ENCODE measurements at regions not wholly inside any gene's neighbourhood (a gene's known extent, or its start where the extent isn't known, plus 50 kb on each side); places are given as distances from the start of the nearest gene placed in this dataset.

GRCh38 chr18:41265047-41265446 is 690.0 kb upstream of the PIK3C3 start:
- DNase-seq (ENCODE audit: low read depth, low spot score), result no peak

DNA sequence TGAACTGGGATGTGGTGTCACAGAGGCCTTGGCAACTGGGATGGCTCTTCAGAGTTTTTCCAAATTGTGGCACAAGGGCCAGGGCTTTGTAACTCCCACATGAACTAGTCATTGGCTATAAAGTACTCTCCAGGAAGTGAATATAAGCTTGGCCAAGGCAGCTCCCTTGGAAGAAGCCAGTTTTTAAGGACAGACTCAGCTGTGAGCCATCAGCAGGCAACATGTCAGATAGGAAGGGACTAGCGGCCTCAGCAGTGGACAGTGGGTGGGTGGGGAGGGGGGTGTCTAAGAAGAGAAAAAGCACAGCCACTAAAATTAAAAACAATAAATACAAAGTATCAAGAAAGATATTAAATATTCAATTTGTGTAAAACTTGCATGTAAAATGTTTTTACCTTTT is 691.1 kb upstream of the PIK3C3 start:
- no peak for DNase-seq (ENCODE audit: low read depth, low spot score)

GRCh38 chr18:41262688-41263087 is 692.3 kb upstream of the PIK3C3 start:
- DNase-seq (ENCODE audit: low read depth, low spot score), result no peak

- DNase-seq (ENCODE audit: low read depth, low spot score), result no peak
Observed at GRCh38 chr18:41244591-41245037, 710.4 kb upstream of the PIK3C3 start.

- DNase-seq (ENCODE audit: low read depth, low spot score), result no peak
Observed at GRCh38 chr18:41237317-41237716, 717.7 kb upstream of the PIK3C3 start.

DNA sequence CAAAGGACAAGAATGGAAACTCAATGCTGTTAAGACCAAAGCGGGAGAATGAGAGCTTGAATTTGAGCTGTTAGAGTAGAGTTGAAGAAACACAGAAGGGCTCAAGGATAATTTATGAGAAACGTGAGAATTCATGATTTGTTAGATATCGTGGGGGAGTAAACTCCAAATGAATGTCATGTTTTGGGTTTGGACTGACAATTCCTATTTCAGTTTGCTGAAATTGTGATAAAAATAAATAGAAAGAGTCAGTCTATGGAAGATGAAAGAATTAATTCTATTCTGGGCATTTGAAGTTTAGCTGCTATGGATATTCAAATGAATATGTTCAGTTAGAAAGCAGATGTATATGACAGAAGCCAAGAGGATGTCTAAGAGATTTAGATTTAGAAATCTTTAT is 723.4 kb upstream of the PIK3C3 start:
- DNase-seq (ENCODE audit: low read depth, low spot score), result no peak

GRCh38 chr18:41227993-41228392 is 727.0 kb upstream of the PIK3C3 start:
- no peak for DNase-seq (ENCODE audit: low read depth, low spot score)

- DNase-seq (ENCODE audit: low read depth, low spot score), result no peak
Observed at GRCh38 chr18:41226911-41227310, 728.1 kb upstream of the PIK3C3 start.

GRCh38 chr18:41226186-41226585 is 728.8 kb upstream of the PIK3C3 start:
- DNase-seq (ENCODE audit: low read depth, low spot score), result no peak

DNA sequence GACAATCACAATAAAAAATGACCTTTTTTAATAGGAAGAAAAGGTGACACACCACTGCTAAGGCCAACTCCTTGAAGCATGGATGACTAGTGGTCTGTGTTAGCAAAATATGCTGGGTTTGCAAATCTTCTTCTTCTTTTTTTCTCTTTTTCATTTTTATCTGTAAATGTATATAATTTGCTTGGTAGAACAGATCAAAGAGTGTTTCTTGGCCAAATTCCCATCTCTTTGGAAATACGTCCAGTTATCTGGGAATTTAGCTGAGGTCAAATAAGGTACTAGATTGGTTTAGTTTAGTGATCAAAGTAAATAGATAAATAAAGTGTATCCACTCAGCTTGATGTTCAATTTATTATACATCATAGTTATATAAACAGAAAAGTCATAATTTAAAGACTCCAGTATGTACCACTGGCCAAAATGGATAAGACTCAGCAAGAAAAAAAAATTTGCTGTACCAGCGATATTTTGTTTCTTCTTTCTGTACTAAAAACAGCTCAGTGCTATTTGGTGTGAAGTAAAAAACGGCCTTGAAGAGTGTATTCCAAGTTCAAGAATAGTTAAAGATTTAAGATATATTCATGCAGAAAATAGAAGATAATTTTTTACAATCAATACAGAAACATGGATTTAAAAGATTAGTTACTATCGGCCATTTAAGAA is 738.6 kb upstream of the PIK3C3 start:
- no peak for DNase-seq (ENCODE audit: low read depth, low spot score)

DNA sequence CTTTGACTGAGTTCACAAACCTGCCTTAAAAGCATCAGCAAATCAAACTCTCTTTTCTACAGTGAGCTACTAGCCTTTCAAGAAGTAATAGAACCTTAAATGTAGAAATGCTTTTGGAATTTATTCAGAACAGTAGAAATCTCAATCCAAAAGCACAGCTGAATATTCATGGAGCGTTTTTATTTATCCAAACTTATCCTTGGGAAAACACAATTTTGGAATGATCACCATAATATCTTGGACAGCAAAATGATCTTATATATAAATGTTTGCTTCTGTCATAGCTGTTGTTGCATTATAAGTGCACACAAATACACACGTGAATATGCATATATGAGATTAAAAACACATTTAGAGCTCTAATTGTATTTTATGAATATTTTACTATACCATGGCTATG is 747.3 kb upstream of the PIK3C3 start:
- DNase-seq (ENCODE audit: low read depth, low spot score), result no peak

DNA sequence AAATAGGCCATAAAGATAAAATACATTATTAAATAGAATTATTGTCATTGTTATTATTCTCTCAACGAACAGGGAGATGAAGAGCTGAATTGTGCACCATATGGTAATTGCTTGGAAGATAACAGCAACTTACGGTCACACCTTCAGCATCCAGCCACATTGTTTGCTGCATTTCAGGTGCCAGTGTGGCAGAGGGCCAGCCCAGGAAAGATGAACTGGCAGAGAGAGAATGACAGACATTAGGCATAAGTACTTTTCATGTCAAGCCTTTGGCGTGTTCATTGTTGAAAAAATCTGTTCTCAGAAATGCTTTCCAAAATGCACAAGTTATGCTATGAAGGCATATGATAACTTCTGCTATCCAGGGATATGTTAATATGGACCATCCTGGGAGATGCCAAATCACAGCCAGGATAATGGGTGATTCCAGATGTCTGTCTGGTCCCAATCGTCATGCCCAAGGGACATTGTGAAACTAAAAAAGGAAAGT is 748.6 kb upstream of the PIK3C3 start:
- DNase-seq (ENCODE audit: low read depth, low spot score), result no peak

GRCh38 chr18:41199212-41199611 is 755.8 kb upstream of the PIK3C3 start:
- no peak for DNase-seq (ENCODE audit: low read depth, low spot score)

GRCh38 chr18:41197967-41198366 is 757.1 kb upstream of the PIK3C3 start:
- DNase-seq (ENCODE audit: low read depth, low spot score), result no peak

GRCh38 chr18:41170346-41170745 is 784.7 kb upstream of the PIK3C3 start:
- DNase-seq (ENCODE audit: low read depth, low spot score), result no peak

- no peak for DNase-seq (ENCODE audit: low read depth, low spot score)
Observed at GRCh38 chr18:41165625-41166024, 789.4 kb upstream of the PIK3C3 start.

- no peak for DNase-seq (ENCODE audit: low read depth, low spot score)
Observed at GRCh38 chr18:41162781-41163180, 792.3 kb upstream of the PIK3C3 start.

DNA sequence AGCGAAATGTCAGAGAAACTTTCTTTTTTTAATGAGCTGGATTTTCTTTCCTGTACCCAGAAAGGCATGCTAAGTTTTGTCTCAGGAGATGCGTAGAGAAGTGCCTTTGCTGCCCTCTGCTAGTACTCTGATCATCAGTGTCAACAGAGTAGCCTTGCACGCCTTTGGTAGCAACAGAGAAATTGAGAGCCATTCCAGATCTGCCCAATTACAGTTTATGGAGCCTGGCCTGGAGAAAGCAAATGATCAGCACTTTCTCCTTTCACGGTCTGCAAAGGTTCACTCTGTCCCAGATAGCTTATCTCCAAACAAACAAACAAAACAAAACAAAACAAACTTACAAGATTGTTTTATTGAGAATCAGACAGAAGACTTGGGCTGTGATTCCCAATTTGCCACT is 792.8 kb upstream of the PIK3C3 start:
- no peak for DNase-seq (ENCODE audit: low read depth, low spot score)

DNA sequence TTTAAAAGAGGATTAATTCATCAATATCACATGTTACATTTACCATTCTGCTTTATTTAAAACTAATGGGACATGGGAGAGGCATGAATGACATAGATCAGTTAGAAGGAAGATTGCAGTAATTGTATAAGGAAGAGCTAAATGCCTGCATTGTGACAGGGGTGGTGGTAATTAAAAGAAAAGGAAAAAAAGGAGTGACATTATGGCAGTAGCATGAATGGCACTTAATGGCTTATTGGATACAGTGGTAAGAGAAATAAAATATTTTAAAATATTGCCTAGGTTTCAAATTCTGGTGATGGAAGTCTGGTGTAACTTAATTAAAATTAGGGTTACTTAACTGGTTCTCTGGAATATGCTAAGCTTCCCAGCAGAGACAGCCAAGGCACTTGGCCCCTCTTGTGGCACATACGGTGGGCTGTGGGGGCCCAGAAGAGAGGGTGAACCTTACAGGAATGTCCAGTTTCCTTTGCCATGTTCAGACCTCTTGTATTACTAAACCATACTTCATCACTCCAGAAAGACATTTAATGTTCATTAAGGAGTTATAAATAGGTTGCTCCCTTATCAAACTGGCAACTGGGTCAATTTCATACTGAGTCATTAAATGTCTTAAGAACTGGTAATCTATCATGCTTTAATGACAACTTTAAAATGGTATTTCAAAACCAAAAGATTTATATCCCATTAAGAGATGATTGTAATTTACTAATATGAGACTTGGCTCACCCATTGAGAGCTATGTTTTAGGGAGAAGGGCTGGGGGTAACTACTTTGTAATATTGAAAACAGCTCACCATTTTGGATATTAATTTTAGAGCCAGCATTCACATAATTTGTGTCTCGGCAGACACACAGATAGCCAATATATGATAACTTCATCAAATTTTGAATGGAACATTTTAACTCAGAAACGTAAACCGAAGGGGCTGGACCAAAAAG is 798.9 kb upstream of the PIK3C3 start:
- no peak for DNase-seq (ENCODE audit: low read depth, low spot score)

- DNase-seq (ENCODE audit: low read depth, low spot score), result no peak
Observed at GRCh38 chr18:41155025-41155424, 800.0 kb upstream of the PIK3C3 start.

- DNase-seq (ENCODE audit: low read depth, low spot score), result no peak
Observed at GRCh38 chr18:41153871-41154270, 801.2 kb upstream of the PIK3C3 start.

GRCh38 chr18:41150316-41150715 is 804.7 kb upstream of the PIK3C3 start:
- no peak for DNase-seq (ENCODE audit: low read depth, low spot score)

- DNase-seq (ENCODE audit: low read depth, low spot score), result no peak
Observed at GRCh38 chr18:41146301-41146700, 808.7 kb upstream of the PIK3C3 start.

Measured in iPS DF 19.7 (cell line).